ENCODE measurements at regions not wholly inside any gene's neighbourhood (a gene's known extent, or its start where the extent isn't known, plus 50 kb on each side); places are given as distances from the start of the nearest gene placed in this dataset.

DNA sequence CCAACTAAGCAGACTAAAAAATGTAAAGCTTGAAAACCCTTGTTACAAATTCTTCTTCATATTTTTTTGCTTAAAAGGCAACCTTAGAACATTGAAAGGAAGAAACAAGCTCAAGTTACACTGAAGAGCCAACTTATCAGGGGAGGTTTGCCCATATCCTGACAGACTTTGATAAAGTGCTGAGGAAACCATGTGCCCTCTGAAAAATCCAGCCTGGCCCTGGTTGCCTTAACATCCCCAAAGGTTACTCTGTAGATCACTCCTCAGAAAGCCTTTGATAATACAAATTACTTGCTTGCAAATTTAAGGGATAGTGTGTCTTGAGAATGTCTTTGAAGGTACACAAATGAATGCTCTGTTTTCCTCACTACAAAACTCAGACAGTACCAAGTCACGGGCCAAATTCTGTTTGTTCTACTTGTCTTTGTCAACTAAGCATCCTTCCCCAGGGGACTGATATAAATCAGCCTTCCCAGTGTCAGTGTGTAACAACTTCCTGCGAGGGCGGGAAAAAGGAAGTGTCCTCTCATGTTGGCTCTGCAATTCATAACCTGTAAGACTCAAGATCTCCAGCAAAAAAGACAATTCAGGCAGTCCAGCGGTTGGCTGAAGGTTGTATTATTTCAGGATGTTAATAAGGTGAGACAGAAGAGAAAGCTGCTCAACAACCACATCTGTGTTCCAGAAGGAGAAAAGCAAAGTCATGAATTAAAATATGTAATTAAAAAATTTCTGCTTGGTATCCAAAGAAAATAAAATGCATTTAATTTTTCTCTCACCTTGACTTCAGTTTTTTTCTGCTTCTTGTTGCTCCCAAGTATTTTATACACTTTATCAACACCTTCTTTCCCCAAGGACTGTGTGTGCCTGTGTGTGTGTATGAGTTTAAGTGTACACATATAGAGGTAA lies 199.9 kb downstream of the PIK3R1 start:
- no peaks in the 10 kb centered on the region for H3K36me3 ChIP-seq (ENCODE audit: control insufficient read depth in 2 of 2, insufficient read depth in 1 of 2, low read length in 2 of 2)
- no peaks in the 10 kb centered on the region for H3K9me3 ChIP-seq (ENCODE audit: control insufficient read depth, insufficient read depth, low read depth, low read length)
- ChIA-PET CTCF (interaction anchor here (0.8 to 1.0 kb wide), 2 partner anchors 9 to 45 kb away, joined by 3 read pairs; no protein-coding TSS in a partner anchor), POLR2A (no interaction called here)
- H3K27ac ChIP-seq (ENCODE audit: extremely low read depth, low read depth, low read length): no peak overlapping the region
- TF ChIP-seq ZBTB7A (tag by site-specific recombination; IDR thresholded peaks at IDR 0.05; ENCODE audit: low read depth) (no peak), TRIM28 (IDR thresholded peaks at IDR 0.05; ENCODE audit: borderline replicate concordance, low read length) (no peak), ZNF341 (tag by site-specific recombination; IDR thresholded peaks at IDR 0.05; ENCODE audit: low read depth) (no peak), ZNF560 (tag by site-specific recombination; IDR thresholded peaks at IDR 0.05; ENCODE audit: borderline replicate concordance) (no peak)
- TF ChIP-seq, protein P1, sequence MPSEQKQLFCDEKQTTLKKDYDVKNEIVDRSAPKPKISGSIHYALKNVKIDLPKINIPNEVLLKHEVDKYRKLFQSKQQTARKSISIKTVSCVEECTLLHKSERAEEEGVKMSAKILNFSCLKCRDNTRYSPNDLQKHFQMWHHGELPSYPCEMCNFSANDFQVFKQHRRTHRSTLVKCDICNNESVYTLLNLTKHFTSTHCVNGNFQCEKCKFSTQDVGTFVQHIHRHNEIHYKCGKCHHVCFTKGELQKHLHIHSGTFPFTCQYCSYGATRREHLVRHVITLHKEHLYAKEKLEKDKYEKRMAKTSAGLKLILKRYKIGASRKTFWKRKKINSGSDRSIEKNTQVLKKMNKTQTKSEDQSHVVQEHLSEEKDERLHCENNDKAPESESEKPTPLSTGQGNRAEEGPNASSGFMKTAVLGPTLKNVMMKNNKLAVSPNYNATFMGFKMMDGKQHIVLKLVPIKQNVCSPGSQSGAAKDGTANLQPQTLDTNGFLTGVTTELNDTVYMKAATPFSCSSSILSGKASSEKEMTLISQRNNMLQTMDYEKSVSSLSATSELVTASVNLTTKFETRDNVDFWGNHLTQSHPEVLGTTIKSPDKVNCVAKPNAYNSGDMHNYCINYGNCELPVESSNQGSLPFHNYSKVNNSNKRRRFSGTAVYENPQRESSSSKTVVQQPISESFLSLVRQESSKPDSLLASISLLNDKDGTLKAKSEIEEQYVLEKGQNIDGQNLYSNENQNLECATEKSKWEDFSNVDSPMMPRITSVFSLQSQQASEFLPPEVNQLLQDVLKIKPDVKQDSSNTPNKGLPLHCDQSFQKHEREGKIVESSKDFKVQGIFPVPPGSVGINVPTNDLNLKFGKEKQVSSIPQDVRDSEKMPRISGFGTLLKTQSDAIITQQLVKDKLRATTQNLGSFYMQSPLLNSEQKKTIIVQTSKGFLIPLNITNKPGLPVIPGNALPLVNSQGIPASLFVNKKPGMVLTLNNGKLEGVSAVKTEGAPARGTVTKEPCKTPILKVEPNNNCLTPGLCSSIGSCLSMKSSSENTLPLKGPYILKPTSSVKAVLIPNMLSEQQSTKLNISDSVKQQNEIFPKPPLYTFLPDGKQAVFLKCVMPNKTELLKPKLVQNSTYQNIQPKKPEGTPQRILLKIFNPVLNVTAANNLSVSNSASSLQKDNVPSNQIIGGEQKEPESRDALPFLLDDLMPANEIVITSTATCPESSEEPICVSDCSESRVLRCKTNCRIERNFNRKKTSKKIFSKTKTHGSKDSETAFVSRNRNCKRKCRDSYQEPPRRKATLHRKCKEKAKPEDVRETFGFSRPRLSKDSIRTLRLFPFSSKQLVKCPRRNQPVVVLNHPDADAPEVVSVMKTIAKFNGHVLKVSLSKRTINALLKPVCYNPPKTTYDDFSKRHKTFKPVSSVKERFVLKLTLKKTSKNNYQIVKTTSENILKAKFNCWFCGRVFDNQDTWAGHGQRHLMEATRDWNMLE (tag by site-specific recombination; conservative IDR thresholded peaks at IDR 0.05; ENCODE audit: low read depth): 0 out of 2 replicates have a peak, but pooled peaks have one; percentile 23
- TF ChIP-seq, protein P2, sequence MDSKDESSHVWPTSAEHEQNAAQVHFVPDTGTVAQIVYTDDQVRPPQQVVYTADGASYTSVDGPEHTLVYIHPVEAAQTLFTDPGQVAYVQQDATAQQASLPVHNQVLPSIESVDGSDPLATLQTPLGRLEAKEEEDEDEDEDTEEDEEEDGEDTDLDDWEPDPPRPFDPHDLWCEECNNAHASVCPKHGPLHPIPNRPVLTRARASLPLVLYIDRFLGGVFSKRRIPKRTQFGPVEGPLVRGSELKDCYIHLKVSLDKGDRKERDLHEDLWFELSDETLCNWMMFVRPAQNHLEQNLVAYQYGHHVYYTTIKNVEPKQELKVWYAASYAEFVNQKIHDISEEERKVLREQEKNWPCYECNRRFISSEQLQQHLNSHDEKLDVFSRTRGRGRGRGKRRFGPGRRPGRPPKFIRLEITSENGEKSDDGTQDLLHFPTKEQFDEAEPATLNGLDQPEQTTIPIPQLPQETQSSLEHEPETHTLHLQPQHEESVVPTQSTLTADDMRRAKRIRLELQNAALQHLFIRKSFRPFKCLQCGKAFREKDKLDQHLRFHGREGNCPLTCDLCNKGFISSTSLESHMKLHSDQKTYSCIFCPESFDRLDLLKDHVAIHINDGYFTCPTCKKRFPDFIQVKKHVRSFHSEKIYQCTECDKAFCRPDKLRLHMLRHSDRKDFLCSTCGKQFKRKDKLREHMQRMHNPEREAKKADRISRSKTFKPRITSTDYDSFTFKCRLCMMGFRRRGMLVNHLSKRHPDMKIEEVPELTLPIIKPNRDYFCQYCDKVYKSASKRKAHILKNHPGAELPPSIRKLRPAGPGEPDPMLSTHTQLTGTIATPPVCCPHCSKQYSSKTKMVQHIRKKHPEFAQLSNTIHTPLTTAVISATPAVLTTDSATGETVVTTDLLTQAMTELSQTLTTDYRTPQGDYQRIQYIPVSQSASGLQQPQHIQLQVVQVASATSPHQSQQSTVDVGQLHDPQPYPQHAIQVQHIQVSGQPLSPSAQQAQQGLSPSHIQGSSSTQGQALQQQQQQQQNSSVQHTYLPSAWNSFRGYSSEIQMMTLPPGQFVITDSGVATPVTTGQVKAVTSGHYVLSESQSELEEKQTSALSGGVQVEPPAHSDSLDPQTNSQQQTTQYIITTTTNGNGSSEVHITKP (tag by site-specific recombination; IDR thresholded peaks at IDR 0.05): 0 out of 2 replicates have a peak, but pooled peaks have one; percentile 17
- no peaks in the 10 kb centered on the region for H3K4me1 ChIP-seq (ENCODE audit: control insufficient read depth, insufficient read depth, low read length)
- H3K4me3 ChIP-seq (ENCODE audit: low read depth, low read length): no peak overlapping the region

DNA sequence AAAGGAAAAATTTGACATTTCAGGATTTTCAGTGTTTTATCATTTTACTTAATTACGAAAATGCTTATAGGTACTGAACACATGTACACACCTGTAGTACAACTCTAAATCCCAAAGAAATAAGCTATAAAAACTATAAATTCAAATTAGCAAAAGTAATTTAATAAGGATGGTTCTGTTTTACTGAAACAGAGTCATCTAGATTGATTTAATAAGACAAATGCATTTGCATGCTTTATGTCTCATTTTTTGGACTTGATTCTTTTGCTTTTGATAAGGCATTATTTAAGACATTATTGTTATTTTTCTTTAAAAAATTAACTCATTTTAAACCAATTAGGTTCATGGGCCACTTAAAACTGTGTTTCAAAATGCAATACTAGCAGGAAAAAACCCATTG lies 201.2 kb downstream of the PIK3R1 start:
- Histone ChIP-seq H3K27ac (ENCODE audit: extremely low read depth, low read depth, low read length) (no peak overlapping the region), H3K36me3 (ENCODE audit: control insufficient read depth in 2 of 2, insufficient read depth in 1 of 2, low read length in 2 of 2) (no peaks in the 10 kb centered on the region), H3K9me3 (ENCODE audit: control insufficient read depth, insufficient read depth, low read depth, low read length) (no peaks in the 10 kb centered on the region), H3K4me3 (ENCODE audit: low read depth, low read length) (no peak overlapping the region), H3K4me1 (ENCODE audit: control insufficient read depth, insufficient read depth, low read length) (no peaks in the 10 kb centered on the region)
- ChIA-PET CTCF (interaction anchor here (0.6 to 1.3 kb wide), 2 partner anchors 12 to 90 kb away, joined by 3 to 6 read pairs; no protein-coding TSS in a partner anchor), POLR2A (no interaction called here)
- TF ChIP-seq, protein P3, sequence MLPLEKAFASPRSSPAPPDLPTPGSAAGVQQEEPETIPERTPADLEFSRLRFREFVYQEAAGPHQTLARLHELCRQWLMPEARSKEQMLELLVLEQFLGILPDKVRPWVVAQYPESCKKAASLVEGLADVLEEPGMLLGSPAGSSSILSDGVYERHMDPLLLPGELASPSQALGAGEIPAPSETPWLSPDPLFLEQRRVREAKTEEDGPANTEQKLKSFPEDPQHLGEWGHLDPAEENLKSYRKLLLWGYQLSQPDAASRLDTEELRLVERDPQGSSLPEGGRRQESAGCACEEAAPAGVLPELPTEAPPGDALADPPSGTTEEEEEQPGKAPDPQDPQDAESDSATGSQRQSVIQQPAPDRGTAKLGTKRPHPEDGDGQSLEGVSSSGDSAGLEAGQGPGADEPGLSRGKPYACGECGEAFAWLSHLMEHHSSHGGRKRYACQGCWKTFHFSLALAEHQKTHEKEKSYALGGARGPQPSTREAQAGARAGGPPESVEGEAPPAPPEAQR (tag by site-specific recombination; IDR thresholded peaks at IDR 0.05): no peak
- no peak for TF ChIP-seq ZBTB21 (tag by site-specific recombination; IDR thresholded peaks at IDR 0.05)
- TF ChIP-seq, protein P4, sequence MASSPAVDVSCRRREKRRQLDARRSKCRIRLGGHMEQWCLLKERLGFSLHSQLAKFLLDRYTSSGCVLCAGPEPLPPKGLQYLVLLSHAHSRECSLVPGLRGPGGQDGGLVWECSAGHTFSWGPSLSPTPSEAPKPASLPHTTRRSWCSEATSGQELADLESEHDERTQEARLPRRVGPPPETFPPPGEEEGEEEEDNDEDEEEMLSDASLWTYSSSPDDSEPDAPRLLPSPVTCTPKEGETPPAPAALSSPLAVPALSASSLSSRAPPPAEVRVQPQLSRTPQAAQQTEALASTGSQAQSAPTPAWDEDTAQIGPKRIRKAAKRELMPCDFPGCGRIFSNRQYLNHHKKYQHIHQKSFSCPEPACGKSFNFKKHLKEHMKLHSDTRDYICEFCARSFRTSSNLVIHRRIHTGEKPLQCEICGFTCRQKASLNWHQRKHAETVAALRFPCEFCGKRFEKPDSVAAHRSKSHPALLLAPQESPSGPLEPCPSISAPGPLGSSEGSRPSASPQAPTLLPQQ (tag by site-specific recombination; IDR thresholded peaks at IDR 0.05): no peak
- TF ChIP-seq ZNF555 (tag by site-specific recombination; conservative IDR thresholded peaks at IDR 0.05): no peak
- TF ChIP-seq, protein P5, sequence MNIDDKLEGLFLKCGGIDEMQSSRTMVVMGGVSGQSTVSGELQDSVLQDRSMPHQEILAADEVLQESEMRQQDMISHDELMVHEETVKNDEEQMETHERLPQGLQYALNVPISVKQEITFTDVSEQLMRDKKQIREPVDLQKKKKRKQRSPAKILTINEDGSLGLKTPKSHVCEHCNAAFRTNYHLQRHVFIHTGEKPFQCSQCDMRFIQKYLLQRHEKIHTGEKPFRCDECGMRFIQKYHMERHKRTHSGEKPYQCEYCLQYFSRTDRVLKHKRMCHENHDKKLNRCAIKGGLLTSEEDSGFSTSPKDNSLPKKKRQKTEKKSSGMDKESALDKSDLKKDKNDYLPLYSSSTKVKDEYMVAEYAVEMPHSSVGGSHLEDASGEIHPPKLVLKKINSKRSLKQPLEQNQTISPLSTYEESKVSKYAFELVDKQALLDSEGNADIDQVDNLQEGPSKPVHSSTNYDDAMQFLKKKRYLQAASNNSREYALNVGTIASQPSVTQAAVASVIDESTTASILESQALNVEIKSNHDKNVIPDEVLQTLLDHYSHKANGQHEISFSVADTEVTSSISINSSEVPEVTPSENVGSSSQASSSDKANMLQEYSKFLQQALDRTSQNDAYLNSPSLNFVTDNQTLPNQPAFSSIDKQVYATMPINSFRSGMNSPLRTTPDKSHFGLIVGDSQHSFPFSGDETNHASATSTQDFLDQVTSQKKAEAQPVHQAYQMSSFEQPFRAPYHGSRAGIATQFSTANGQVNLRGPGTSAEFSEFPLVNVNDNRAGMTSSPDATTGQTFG (tag by site-specific recombination; IDR thresholded peaks at IDR 0.05; ENCODE audit: borderline replicate concordance): no peak
- no peak for TF ChIP-seq HOXD13 (CRISPR knock-in tag; IDR thresholded peaks at IDR 0.05; ENCODE audit: borderline replicate concordance)
- no peak for TF ChIP-seq ZNF792 (tag by site-specific recombination; IDR thresholded peaks at IDR 0.05)
- TF ChIP-seq, protein P6, sequence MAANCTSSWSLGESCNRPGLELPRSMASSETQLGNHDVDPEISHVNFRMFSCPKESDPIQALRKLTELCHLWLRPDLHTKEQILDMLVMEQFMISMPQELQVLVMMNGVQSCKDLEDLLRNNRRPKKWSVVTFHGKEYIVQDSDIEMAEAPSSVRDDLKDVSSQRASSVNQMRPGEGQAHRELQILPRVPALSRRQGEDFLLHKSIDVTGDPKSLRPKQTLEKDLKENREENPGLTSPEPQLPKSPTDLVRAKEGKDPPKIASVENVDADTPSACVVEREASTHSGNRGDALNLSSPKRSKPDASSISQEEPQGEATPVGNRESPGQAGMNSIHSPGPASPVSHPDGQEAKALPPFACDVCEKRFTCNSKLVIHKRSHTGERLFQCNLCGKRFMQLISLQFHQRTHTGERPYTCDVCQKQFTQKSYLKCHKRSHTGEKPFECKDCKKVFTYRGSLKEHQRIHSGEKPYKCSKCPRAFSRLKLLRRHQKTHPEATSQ (tag by site-specific recombination; IDR thresholded peaks at IDR 0.05): no peak
